ENCODE measurements at regions not wholly inside any gene's neighbourhood (a gene's known extent, or its start where the extent isn't known, plus 50 kb on each side); places are given as distances from the start of the nearest gene placed in this dataset.

DNA sequence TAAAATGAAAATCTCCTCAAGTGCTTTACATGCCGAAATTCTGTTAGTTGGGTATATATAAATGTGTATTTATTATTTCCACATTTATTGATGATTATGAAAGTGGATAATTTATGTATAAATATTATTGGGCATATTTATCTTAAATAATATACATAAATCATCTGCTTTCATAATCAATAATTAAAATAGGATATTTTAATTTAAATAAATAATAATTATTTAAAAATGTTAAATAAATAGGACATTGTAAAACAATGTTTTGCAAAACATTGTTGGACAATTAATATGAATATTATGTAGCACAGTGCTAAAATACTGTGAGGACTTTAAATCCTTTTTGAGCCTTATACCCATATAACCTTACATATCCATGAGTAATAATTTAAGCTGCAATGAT is 786.5 kb upstream of the CITED2 start:
- TF ChIP-seq, protein P1, sequence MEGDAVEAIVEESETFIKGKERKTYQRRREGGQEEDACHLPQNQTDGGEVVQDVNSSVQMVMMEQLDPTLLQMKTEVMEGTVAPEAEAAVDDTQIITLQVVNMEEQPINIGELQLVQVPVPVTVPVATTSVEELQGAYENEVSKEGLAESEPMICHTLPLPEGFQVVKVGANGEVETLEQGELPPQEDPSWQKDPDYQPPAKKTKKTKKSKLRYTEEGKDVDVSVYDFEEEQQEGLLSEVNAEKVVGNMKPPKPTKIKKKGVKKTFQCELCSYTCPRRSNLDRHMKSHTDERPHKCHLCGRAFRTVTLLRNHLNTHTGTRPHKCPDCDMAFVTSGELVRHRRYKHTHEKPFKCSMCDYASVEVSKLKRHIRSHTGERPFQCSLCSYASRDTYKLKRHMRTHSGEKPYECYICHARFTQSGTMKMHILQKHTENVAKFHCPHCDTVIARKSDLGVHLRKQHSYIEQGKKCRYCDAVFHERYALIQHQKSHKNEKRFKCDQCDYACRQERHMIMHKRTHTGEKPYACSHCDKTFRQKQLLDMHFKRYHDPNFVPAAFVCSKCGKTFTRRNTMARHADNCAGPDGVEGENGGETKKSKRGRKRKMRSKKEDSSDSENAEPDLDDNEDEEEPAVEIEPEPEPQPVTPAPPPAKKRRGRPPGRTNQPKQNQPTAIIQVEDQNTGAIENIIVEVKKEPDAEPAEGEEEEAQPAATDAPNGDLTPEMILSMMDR (IDR thresholded peaks at IDR 0.05; ENCODE audit: low read length), result no peak
- TF ChIP-seq EZH2 (optimal IDR thresholded peaks at IDR 0.05; ENCODE audit: low read depth, low read length) (no peak), EZH2phosphoT487 (IDR thresholded peaks at IDR 0.05; ENCODE audit: low read length) (no peak)
